ENCODE measurements at regions not wholly inside any gene's neighbourhood (a gene's known extent, or its start where the extent isn't known, plus 50 kb on each side); places are given as distances from the start of the nearest gene placed in this dataset.

DNA sequence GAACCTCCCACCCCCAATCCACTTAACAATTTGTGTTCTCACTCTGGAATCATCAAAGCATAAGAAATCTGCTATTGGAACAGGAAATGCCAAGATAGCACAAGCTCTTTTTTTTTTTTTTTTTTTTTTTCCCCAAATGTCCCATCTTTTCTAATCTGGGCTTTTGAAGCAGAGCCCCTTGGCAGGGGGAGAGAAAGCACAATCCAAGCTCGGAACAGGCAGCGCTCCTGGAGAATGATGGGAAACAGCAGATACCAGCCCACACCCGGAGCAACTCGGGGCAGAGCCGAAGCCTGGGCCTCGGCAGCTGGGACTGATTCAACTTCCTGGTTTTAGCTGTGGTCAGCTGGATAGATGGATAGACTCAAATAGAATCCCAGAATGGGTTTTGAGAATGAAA is 235.1 kb downstream of the QDPR start:
- TF ChIP-seq, protein P1, sequence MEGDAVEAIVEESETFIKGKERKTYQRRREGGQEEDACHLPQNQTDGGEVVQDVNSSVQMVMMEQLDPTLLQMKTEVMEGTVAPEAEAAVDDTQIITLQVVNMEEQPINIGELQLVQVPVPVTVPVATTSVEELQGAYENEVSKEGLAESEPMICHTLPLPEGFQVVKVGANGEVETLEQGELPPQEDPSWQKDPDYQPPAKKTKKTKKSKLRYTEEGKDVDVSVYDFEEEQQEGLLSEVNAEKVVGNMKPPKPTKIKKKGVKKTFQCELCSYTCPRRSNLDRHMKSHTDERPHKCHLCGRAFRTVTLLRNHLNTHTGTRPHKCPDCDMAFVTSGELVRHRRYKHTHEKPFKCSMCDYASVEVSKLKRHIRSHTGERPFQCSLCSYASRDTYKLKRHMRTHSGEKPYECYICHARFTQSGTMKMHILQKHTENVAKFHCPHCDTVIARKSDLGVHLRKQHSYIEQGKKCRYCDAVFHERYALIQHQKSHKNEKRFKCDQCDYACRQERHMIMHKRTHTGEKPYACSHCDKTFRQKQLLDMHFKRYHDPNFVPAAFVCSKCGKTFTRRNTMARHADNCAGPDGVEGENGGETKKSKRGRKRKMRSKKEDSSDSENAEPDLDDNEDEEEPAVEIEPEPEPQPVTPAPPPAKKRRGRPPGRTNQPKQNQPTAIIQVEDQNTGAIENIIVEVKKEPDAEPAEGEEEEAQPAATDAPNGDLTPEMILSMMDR (IDR thresholded peaks at IDR 0.05; ENCODE audit: extremely low read depth in 1 of 2, insufficient read depth in 1 of 2, low read depth in 1 of 2, low read length in 2 of 2) = no peak
- TF ChIP-seq EZH2 (IDR thresholded peaks at IDR 0.05; ENCODE audit: borderline replicate concordance, low read depth, low read length, severe bottlenecking) (no peak), MYC (IDR thresholded peaks at IDR 0.05; ENCODE audit: low read depth, low read length) (no peak)
